ENCODE measurements at regions not wholly inside any gene's neighbourhood (a gene's known extent, or its start where the extent isn't known, plus 50 kb on each side); places are given as distances from the start of the nearest gene placed in this dataset.

- no peak for ATAC-seq (ENCODE audit: low FRiP score)
- DNase-seq (ENCODE audit: low spot score), result no peak
- TF ChIP-seq CTCF (IDR thresholded peaks at IDR 0.05), result no peak
These were observed 260.7 kb upstream of the CSF3R start for GRCh38 chr1:36743286-36744005.

- TF ChIP-seq CTCF (IDR thresholded peaks at IDR 0.05), result no peak
- ATAC-seq (ENCODE audit: low FRiP score) (no peak), DNase-seq (ENCODE audit: low spot score) (no peak)
These were observed 258.4 kb upstream of the CSF3R start for GRCh38 chr1:36741066-36741465.

- TF ChIP-seq CTCF (IDR thresholded peaks at IDR 0.05), result no peak
- DNase-seq (ENCODE audit: low spot score) (no peak), ATAC-seq (ENCODE audit: low FRiP score) (no peak)
These were observed 257.7 kb upstream of the CSF3R start for GRCh38 chr1:36740446-36740845.

- DNase-seq (ENCODE audit: low spot score) (no peak), ATAC-seq (ENCODE audit: low FRiP score) (peak; percentile 28)
- TF ChIP-seq CTCF (IDR thresholded peaks at IDR 0.05), result no peak
These were observed 257.1 kb upstream of the CSF3R start for GRCh38 chr1:36739703-36740289.

GRCh38 chr1:36738245-36738644, 255.5 kb upstream of the CSF3R start:
- no peak for TF ChIP-seq CTCF (IDR thresholded peaks at IDR 0.05)
- no peak for ATAC-seq (ENCODE audit: low FRiP score)
- no peak for DNase-seq (ENCODE audit: low spot score)

GRCh38 chr1:36737767-36738166, 255.1 kb upstream of the CSF3R start:
- ATAC-seq (ENCODE audit: low FRiP score) (no peak), DNase-seq (ENCODE audit: low spot score) (no peak)
- TF ChIP-seq CTCF (IDR thresholded peaks at IDR 0.05), result no peak

- DNase-seq (ENCODE audit: low spot score) (no peak), ATAC-seq (ENCODE audit: low FRiP score) (no peak)
- TF ChIP-seq CTCF (IDR thresholded peaks at IDR 0.05), result no peak
These were observed 254.4 kb upstream of the CSF3R start for GRCh38 chr1:36737038-36737555.

Data from omental fat pad (tissue), 3 donors.